ENCODE measurements at regions not wholly inside any gene's neighbourhood (a gene's known extent, or its start where the extent isn't known, plus 50 kb on each side); places are given as distances from the start of the nearest gene placed in this dataset.

GRCh38 chr3:25344670-25345069 lies 83.4 kb upstream of the RARB start:
- ChIA-PET POLR2A (no interaction called here), CTCF (interaction anchor here (0.6 to 1.2 kb wide), 2 partner anchors 31 to 249 kb away, joined by 3 to 5 read pairs; no protein-coding TSS in a partner anchor)
- Histone ChIP-seq H3K9me3 (ENCODE audit: control insufficient read depth, insufficient read depth, low read length) (no peaks in the 10 kb centered on the region), H3K27ac (ENCODE audit: low read depth, low read length) (no peak overlapping the region), H3K4me3 (ENCODE audit: low read depth, low read length) (no peak overlapping the region), H3K27me3 (ENCODE audit: control insufficient read depth, insufficient read depth, low read length) (no peaks in the 10 kb centered on the region)
- TF ChIP-seq CTCF (IDR thresholded peaks at IDR 0.05; ENCODE audit: low read depth, low read length): no peak
- DNase-seq (ENCODE audit: low read depth, low spot score): no peak

GRCh38 chr3:25349095-25349494 lies 79.0 kb upstream of the RARB start:
- Histone ChIP-seq H3K27me3 (ENCODE audit: control insufficient read depth, insufficient read depth, low read length) (no peaks in the 10 kb centered on the region), H3K4me3 (ENCODE audit: low read depth, low read length) (no peak overlapping the region), H3K9me3 (ENCODE audit: control insufficient read depth, insufficient read depth, low read length) (no peaks in the 10 kb centered on the region), H3K27ac (ENCODE audit: low read depth, low read length) (no peak overlapping the region)
- ChIA-PET CTCF (no interaction called here), POLR2A (no interaction called here)
- TF ChIP-seq CTCF (IDR thresholded peaks at IDR 0.05; ENCODE audit: low read depth, low read length): no peak
- DNase-seq (ENCODE audit: low read depth, low spot score): no peak

- DNase-seq (ENCODE audit: low read depth, low spot score): no peak
- no peaks in the 10 kb centered on the region for H3K27me3 ChIP-seq (ENCODE audit: control insufficient read depth, insufficient read depth, low read length)
- ChIA-PET CTCF (no interaction called here), POLR2A (no interaction called here)
- no peaks in the 10 kb centered on the region for H3K9me3 ChIP-seq (ENCODE audit: control insufficient read depth, insufficient read depth, low read length)
- TF ChIP-seq CTCF (IDR thresholded peaks at IDR 0.05; ENCODE audit: low read depth, low read length): no peak
- H3K4me3 ChIP-seq (ENCODE audit: low read depth, low read length): no peak overlapping the region
- no peak overlapping the region for H3K27ac ChIP-seq (ENCODE audit: low read depth, low read length)
Observed at GRCh38 chr3:25349828-25350724, 78.0 kb upstream of the RARB start.

- DNase-seq (ENCODE audit: low read depth, low spot score): no peak
- no peak overlapping the region for H3K27ac ChIP-seq (ENCODE audit: low read depth, low read length)
- ChIA-PET CTCF (no interaction called here), POLR2A (no interaction called here)
- H3K27me3 ChIP-seq (ENCODE audit: control insufficient read depth, insufficient read depth, low read length): no peaks in the 10 kb centered on the region
- H3K4me3 ChIP-seq (ENCODE audit: low read depth, low read length): no peak overlapping the region
- no peak for TF ChIP-seq CTCF (IDR thresholded peaks at IDR 0.05; ENCODE audit: low read depth, low read length)
- no peaks in the 10 kb centered on the region for H3K9me3 ChIP-seq (ENCODE audit: control insufficient read depth, insufficient read depth, low read length)
Observed at GRCh38 chr3:25350725-25351114, 77.3 kb upstream of the RARB start.

GRCh38 chr3:25354071-25354470 lies 74.0 kb upstream of the RARB start:
- Histone ChIP-seq H3K27me3 (ENCODE audit: control insufficient read depth, insufficient read depth, low read length) (no peaks in the 10 kb centered on the region), H3K9me3 (ENCODE audit: control insufficient read depth, insufficient read depth, low read length) (no peaks in the 10 kb centered on the region), H3K4me3 (ENCODE audit: low read depth, low read length) (no peak overlapping the region), H3K27ac (ENCODE audit: low read depth, low read length) (no peak overlapping the region)
- ChIA-PET POLR2A (no interaction called here), CTCF (no interaction called here)
- TF ChIP-seq CTCF (IDR thresholded peaks at IDR 0.05; ENCODE audit: low read depth, low read length): no peak
- DNase-seq (ENCODE audit: low read depth, low spot score): no peak
